CD1c-positive myeloid dendritic cell (primary cell): ENCODE measurements at regions not wholly inside any gene's neighbourhood (a gene's known extent, or its start where the extent isn't known, plus 50 kb on each side); places are given as distances from the start of the nearest gene placed in this dataset.
"Not testable (repeated sequence)": the region's sequence is repeated elsewhere in the genome, so short reads cannot be mapped to it uniquely, and the experiment has no call there.

Experiments
- DNase-seq: peaks from one replicate; pipeline ENCODE4 v3.0.0-alpha.2; 2016; ENCODE audit errors: extremely low spot score

GRCh38 chr5:90066920-90067319 is 342.6 kb downstream of the CETN3 start:
- DNase-seq = no peak

GRCh38 chr5:90056911-90057705 is 352.4 kb downstream of the CETN3 start:
- DNase-seq = no peak

GRCh38 chr5:90055831-90056328 is 353.7 kb downstream of the CETN3 start:
- DNase-seq = no peak

GRCh38 chr5:90054612-90055011 is 354.9 kb downstream of the CETN3 start:
- no peak for DNase-seq

GRCh38 chr5:90051756-90052155 is 357.8 kb downstream of the CETN3 start:
- no peak for DNase-seq

- no peak for DNase-seq
These were observed 359.5 kb downstream of the CETN3 start for GRCh38 chr5:90050103-90050502.

- no peak for DNase-seq
These were observed 362.4 kb downstream of the CETN3 start for GRCh38 chr5:90047113-90047512.

- DNase-seq = not testable (repeated sequence)
These were observed 369.5 kb downstream of the CETN3 start for GRCh38 chr5:90040082-90040481.

- DNase-seq = no peak
These were observed 371.9 kb downstream of the CETN3 start for GRCh38 chr5:90037646-90038045.

GRCh38 chr5:90022711-90023053 is 386.9 kb downstream of the CETN3 start:
- no peak for DNase-seq

- peak; percentile 15 for DNase-seq
These were observed 387.4 kb downstream of the CETN3 start for GRCh38 chr5:90022002-90022710.

- DNase-seq = peak; percentile 85
These were observed 388.7 kb downstream of the CETN3 start for GRCh38 chr5:90020575-90021538.

- DNase-seq = no peak
These were observed 392.3 kb downstream of the CETN3 start for GRCh38 chr5:90017239-90017638.

- peak; percentile 36 for DNase-seq
These were observed 394.0 kb downstream of the CETN3 start for GRCh38 chr5:90015584-90016018.

GRCh38 chr5:90014420-90014819 is 395.1 kb downstream of the CETN3 start:
- no peak for DNase-seq

- DNase-seq = no peak
These were observed 409.2 kb downstream of the CETN3 start for GRCh38 chr5:90000351-90000750.

GRCh38 chr5:89998519-89999305 is 410.8 kb downstream of the CETN3 start:
- DNase-seq = no peak

- DNase-seq = no peak
These were observed 412.7 kb downstream of the CETN3 start for GRCh38 chr5:89996890-89997289.

GRCh38 chr5:89996335-89996734 is 413.2 kb downstream of the CETN3 start:
- DNase-seq = no peak

- DNase-seq = no peak
These were observed 415.3 kb downstream of the CETN3 start for GRCh38 chr5:89994266-89994665.

- DNase-seq = no peak
These were observed 417.4 kb downstream of the CETN3 start for GRCh38 chr5:89992201-89992600.
